ENCODE measurements at regions not wholly inside any gene's neighbourhood (a gene's known extent, or its start where the extent isn't known, plus 50 kb on each side); places are given as distances from the start of the nearest gene placed in this dataset.

GRCh38 chr5:174655351-174655750 lies 69.0 kb upstream of the MSX2 start:
- H3K9me3 ChIP-seq (ENCODE audit: control insufficient read depth, insufficient read depth, low read depth, low read length): no peaks in the 10 kb centered on the region
- H3K27me3 ChIP-seq (ENCODE audit: control insufficient read depth, insufficient read depth, low read length): no peaks in the 10 kb centered on the region
- in situ Hi-C loops (cut with HindIII; ENCODE audit: low pct_unique_long_range_greater_than_20kb, low sequenced_read_pairs): no loop called here
- intact Hi-C loops (cut with micrococcal nuclease; ENCODE audit: unreplicated experiment): no loop called here
- no peak overlapping the region for H3K27ac ChIP-seq (ENCODE audit: low read length)
- BruUV-seq (replicated peaks): no TSS peak
- POLR2A ChIA-PET: no interaction called here
- no peak for DNase-seq (ENCODE audit: low read depth, low spot score)
- no peaks in the 10 kb centered on the region for H3K4me1 ChIP-seq (ENCODE audit: control insufficient read depth, insufficient read depth, low read length)
- CTCF ChIA-PET: no interaction called here
- H3K36me3 ChIP-seq (ENCODE audit: control insufficient read depth, insufficient read depth, low read length): no peaks in the 10 kb centered on the region
- TF ChIP-seq CTCF (IDR thresholded peaks at IDR 0.05) (no peak), TCF7L2 (IDR thresholded peaks at IDR 0.05; ENCODE audit: low read depth, low read length) (no peak), POLR2AphosphoS5 (IDR thresholded peaks at IDR 0.05; ENCODE audit: low read depth, low read length) (no peak), REST (IDR thresholded peaks at IDR 0.05; ENCODE audit: insufficient read depth in 1 of 2, low read depth in 2 of 2, low read length in 1 of 2) (no peak), SIN3A (IDR thresholded peaks at IDR 0.05; ENCODE audit: borderline replicate concordance, insufficient read depth, low read depth, low read length) (no peak)
- ATAC-seq: no peak
- no peak overlapping the region for H3K4me3 ChIP-seq (ENCODE audit: low read depth in 2 of 2, low read length in 2 of 2)

GRCh38 chr5:174664180-174664850 lies 60.1 kb upstream of the MSX2 start:
- Histone ChIP-seq H3K4me1 (ENCODE audit: control insufficient read depth, insufficient read depth, low read length) (no peaks in the 10 kb centered on the region), H3K36me3 (ENCODE audit: control insufficient read depth, insufficient read depth, low read length) (no peaks in the 10 kb centered on the region), H3K27me3 (ENCODE audit: control insufficient read depth, insufficient read depth, low read length) (no peaks in the 10 kb centered on the region), H3K27ac (ENCODE audit: low read length) (no peak overlapping the region), H3K4me3 (ENCODE audit: low read depth in 2 of 2, low read length in 2 of 2) (no peak overlapping the region), H3K9me3 (ENCODE audit: control insufficient read depth, insufficient read depth, low read depth, low read length) (no peaks in the 10 kb centered on the region)
- ChIA-PET POLR2A (no interaction called here), CTCF (no interaction called here)
- no peak for TF ChIP-seq TCF7L2 (IDR thresholded peaks at IDR 0.05; ENCODE audit: low read depth, low read length)
- TF ChIP-seq SIN3A (IDR thresholded peaks at IDR 0.05; ENCODE audit: borderline replicate concordance, insufficient read depth, low read depth, low read length): no peak
- no peak for TF ChIP-seq POLR2AphosphoS5 (IDR thresholded peaks at IDR 0.05; ENCODE audit: low read depth, low read length)
- TF ChIP-seq REST (IDR thresholded peaks at IDR 0.05; ENCODE audit: insufficient read depth in 1 of 2, low read depth in 2 of 2, low read length in 1 of 2): no peak
- no peak for TF ChIP-seq CTCF (IDR thresholded peaks at IDR 0.05)
- DNase-seq (ENCODE audit: low read depth, low spot score) (no peak), ATAC-seq (no peak)
- intact Hi-C loops (cut with micrococcal nuclease; ENCODE audit: unreplicated experiment): no loop called here
- BruUV-seq (replicated peaks): no TSS peak
- in situ Hi-C loops (cut with HindIII; ENCODE audit: low pct_unique_long_range_greater_than_20kb, low sequenced_read_pairs): no loop called here

Data from Panc1 (cell line).